ENCODE measurements at regions not wholly inside any gene's neighbourhood (a gene's known extent, or its start where the extent isn't known, plus 50 kb on each side); places are given as distances from the start of the nearest gene placed in this dataset.

DNA sequence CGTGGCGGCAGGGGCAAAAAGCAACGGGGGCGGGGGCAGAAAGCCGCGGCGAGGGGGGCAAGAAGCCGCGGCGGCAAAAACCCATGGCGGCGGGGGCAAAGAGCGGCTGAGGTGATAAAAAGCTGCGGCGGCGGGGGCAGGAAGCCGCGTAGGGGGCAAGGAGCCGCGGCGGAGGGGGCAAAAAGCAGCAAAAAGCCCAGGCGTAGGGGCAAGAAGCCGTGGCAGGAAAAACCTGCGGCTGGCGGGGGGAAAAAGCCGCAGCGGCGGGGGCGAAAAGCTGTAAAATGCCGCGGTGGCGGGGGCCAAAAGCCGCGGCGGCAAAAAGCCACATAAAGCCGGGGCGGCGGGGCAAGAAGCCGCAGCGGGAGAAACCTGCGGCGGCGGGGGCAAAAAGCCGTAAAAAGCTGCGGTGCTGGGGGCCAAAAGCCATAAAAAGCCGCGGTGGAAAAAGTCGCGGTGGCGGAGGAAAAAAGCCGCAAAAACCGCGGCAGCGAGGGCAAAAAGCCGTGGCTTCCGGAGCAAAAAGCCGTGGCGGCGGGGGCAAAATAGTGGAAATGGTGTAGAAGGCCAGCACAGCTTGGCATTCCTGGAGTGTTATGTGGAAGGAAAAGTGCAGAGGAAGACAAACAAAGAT is 487.8 kb downstream of the ZNF33B start:
- no peak for TF ChIP-seq ZNF544 (tag by site-specific recombination; IDR thresholded peaks at IDR 0.05)
- TF ChIP-seq, protein P1, sequence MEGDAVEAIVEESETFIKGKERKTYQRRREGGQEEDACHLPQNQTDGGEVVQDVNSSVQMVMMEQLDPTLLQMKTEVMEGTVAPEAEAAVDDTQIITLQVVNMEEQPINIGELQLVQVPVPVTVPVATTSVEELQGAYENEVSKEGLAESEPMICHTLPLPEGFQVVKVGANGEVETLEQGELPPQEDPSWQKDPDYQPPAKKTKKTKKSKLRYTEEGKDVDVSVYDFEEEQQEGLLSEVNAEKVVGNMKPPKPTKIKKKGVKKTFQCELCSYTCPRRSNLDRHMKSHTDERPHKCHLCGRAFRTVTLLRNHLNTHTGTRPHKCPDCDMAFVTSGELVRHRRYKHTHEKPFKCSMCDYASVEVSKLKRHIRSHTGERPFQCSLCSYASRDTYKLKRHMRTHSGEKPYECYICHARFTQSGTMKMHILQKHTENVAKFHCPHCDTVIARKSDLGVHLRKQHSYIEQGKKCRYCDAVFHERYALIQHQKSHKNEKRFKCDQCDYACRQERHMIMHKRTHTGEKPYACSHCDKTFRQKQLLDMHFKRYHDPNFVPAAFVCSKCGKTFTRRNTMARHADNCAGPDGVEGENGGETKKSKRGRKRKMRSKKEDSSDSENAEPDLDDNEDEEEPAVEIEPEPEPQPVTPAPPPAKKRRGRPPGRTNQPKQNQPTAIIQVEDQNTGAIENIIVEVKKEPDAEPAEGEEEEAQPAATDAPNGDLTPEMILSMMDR (tag by site-specific recombination; IDR thresholded peaks at IDR 0.05): no peak
- TF ChIP-seq ZNF311 (tag by site-specific recombination; IDR thresholded peaks at IDR 0.05; ENCODE audit: borderline replicate concordance): no peak
- no peak for TF ChIP-seq TRIM28 (IDR thresholded peaks at IDR 0.05; ENCODE audit: borderline replicate concordance, low read length)
- no peak for TF ChIP-seq ZEB2 (tag by site-specific recombination; IDR thresholded peaks at IDR 0.05)
- no peak for TF ChIP-seq ZNF707 (tag by site-specific recombination; IDR thresholded peaks at IDR 0.05)
- TF ChIP-seq ZNF350 (tag by site-specific recombination; IDR thresholded peaks at IDR 0.05): no peak
- TF ChIP-seq ZNF777 (tag by site-specific recombination; IDR thresholded peaks at IDR 0.05; ENCODE audit: borderline replicate concordance): no peak
